HG03520 (cell line): ENCODE measurements at regions not wholly inside any gene's neighbourhood (a gene's known extent, or its start where the extent isn't known, plus 50 kb on each side); places are given as distances from the start of the nearest gene placed in this dataset.

Experiments used
- ATAC-seq: cut with Tn5 transposase; IDR thresholded peaks from one replicate; pipeline ENCODE4 v1.9.1; 2021; ENCODE audit warnings: mild to moderate bottlenecking, moderate library complexity; ENCODE audit not compliant: unreplicated experiment

DNA sequence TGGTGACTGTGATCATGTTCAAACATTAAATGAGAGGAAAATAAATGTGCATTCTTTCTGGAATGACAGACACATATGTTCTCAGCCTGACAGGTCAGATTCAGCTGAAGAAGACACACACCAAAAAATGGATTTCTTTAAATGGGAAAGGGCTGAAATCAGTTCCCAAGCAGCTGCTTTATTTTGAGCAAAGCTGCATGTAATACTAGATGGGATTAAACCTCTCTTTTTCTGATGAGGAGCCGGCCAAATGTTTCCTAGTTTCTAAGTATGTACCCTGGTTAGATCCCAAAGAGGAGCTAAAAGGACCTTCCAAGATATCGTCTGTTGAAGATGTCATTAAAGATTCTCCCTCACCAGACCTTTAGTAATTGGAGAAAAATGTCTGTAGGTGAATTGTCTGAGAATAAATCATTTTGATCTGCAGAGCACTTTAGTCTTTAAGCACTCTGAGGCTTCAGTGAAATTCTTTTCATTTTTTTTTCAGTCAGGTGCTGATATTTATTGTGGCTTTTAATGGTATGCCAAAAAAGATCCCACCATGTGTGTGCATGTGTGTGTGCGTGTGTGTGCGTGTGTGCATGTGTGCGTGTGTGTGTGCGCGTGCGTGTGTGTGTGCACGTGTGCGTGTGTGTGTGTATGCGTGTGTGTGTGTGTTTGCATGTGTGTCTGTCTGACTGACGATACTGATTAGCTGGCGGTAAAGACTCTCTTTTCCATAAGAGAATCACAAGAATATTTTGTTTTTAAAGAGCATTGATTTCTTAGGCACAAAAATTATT lies 175.8 kb downstream of the IRS1 start:
- ATAC-seq: no peak

GRCh38 chr2:226622484-226622883 lies 177.1 kb downstream of the IRS1 start:
- ATAC-seq: no peak

DNA sequence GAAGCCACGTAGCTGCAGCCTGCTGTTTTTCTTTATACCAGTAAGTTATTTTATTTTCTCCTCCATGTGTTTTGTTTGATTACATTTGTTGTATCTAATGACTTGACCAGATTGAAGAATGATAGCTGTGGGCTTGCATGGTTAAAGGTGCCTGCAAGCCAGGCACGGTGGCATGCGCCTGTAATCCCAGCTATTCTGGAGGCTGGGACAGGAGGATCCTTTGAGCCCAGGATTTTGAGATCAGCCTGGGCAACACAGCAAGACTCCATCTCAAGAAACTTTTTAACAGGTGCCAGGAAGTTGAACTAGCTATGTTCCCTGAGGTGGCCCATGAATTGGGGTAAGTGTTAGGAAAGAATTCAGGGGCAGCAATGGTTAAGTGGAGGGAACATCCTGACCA lies 179.4 kb downstream of the IRS1 start:
- ATAC-seq: no peak

DNA sequence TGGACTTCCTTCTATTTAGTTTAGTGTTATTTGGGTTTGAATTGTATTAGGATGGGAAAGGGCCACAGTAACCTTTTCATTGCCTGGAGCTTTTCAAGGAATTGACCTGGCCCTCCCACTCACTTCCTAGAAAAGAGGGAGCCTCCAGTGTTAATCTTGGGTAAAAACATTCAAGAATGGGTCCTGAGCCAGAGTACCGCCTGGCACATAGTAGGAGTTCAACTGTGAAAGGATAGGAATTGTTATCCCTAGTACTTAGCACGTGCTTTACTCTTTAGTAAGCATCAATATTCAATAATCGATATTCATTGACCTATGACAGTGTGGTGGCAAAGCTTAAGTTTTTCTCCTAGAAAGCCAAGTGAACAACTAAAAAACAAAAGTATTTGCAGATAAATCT lies 179.9 kb downstream of the IRS1 start:
- ATAC-seq: no peak

GRCh38 chr2:226618875-226619605 lies 180.6 kb downstream of the IRS1 start:
- no peak for ATAC-seq

- no peak for ATAC-seq
These were observed 181.1 kb downstream of the IRS1 start for GRCh38 chr2:226618544-226618874.

GRCh38 chr2:226615891-226616290 lies 183.7 kb downstream of the IRS1 start:
- no peak for ATAC-seq

GRCh38 chr2:226611944-226612318 lies 187.7 kb downstream of the IRS1 start:
- no peak for ATAC-seq

DNA sequence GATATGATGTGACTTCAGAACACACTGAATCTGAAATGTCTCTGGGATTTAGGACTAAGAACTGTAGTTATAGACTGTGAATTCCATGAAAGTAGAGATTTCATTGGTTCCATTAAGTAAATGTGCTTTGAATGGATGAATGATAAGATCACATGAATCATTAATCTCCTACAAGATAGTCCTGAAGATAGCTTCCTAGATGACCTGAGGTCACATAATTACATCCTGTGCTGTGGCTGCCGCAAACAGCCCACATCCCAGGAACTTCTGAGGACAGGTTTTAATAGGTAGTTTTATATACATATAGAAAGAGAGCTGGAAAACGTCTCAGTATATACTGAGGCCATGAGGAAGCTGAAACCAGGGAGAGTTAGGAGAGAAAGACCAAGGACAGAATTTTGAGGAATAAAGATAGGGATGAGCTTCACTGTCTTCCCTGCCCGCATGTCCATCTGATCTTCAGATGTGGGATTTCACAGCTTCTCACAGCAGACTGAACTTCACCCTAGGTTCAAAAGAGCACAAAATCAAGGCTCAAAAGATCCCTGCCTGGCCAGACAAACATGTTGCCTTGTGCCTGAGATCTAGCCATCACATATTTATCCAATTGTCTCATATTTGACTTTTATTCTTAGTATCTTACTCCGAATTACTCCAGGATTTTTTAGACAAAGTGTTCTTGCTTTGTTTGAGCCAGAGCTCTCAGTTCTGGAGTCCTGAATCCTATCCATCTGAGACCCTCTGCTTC lies 188.2 kb downstream of the IRS1 start:
- ATAC-seq: no peak

DNA sequence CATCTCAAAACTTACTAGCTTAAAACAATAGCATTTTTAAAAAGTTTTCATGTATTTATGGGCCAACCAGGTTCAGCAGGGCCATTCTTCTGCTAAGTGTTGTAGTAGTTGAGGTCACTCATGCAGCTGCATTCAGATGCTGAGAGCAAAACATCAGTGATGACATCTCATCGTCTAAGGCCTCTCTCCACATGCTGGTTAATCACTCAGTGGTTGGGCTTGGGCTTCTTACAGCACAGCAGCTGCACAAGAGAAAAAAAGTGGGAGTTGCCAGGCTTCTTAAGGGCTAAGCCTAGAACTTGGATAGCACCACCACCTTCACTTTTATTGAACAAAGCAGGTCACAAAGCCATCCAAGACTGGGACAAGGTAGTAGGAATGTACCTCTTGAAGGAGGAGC lies 190.3 kb downstream of the IRS1 start:
- ATAC-seq: no peak

GRCh38 chr2:226608451-226608850 lies 191.2 kb downstream of the IRS1 start:
- ATAC-seq: no peak

DNA sequence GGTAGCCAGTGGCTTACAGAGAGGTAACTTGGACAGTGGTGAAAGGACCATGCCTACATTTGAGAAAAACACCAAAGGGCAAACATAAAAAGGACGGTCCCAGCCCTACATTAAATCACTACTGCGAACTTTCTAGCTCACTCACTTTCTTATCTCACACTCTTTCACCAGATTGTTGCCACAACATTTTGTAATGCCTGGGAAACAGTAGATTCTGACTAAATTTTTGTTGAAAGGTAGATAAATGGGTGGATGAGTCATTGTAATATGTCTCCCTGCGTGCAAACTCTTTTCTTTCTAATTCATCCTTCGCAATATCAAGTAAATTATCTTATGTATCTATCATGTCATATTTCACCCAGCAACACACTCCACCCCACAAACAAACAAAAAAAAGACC lies 192.2 kb downstream of the IRS1 start:
- ATAC-seq: no peak

DNA sequence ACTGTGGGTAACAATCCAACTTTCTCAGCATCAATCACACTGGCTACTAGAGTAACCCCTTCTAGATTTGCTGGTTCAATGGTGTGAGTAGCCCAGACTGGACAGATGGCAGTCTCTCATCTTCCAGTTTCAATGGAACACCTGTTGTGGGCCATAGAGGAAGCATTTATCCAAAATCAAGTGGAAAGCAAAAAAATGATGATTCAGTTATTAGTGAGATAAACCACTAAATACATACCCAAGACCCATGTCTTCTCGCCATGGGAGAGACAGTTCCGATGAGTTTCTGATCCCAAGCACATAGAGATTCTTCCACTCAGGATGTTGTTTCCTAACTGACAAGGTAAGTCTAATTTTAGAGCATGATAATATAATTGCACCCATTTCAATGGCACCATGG lies 194.0 kb downstream of the IRS1 start:
- ATAC-seq: no peak

DNA sequence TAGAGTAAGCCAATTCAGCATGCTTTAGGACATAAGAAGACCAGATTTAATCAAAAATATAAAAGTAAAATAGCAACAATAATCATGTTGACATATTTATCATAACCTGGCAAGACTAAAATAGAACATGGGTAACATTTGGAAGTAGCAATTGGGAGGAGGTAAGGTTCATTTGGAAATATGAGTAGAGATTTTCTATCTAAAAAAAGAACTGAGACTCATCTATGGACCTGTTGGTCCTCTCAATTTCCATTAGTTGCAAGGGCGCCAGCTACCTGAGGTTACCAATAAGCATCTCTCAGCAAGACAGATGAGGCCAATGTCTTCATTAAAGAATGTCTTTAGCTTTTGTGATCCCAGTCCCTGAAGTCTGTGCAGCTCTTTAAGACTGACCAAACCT lies 196.0 kb downstream of the IRS1 start:
- no peak for ATAC-seq

DNA sequence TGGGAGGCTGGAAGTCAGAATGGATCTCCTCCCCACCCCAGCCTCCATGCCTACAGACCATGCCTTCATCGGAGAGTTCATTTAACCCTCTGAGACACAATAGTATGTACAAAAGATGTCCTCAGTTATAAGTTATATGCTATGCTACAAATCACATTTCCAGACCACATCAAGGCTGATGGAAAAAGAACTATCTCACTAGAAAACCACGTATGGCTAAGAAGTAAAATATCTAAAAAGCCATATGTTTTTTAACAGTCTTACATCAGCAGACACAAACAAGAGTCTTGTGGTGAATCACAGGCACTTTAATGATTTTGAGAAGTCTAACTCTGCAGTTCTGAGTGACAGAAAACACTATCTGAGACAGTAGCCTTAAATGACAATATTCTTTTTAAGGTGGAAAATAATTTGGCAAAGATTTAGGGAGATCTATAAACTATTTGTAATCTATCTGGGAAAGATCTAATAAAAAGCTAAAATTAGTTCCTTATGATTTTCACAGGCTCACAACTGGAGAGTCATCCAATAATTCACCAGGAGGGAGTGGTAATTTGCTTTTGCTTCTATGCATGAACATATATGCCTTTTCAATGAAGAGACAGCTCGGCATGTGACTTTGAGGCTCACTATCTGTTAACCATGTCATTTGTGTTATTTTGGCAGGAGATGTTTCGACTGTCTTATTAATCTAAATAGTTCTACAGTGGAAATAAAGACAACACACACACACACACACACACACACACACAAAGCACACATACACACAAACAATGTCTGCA lies 197.5 kb downstream of the IRS1 start:
- ATAC-seq: no peak

- no peak for ATAC-seq
These were observed 198.8 kb downstream of the IRS1 start for GRCh38 chr2:226600802-226601201.

- ATAC-seq: no peak
These were observed 199.4 kb downstream of the IRS1 start for GRCh38 chr2:226600184-226600583.

GRCh38 chr2:226589043-226589442 lies 210.6 kb downstream of the IRS1 start:
- no peak for ATAC-seq

GRCh38 chr2:226585130-226585561 lies 214.5 kb downstream of the IRS1 start:
- no peak for ATAC-seq

GRCh38 chr2:226584518-226585055 lies 215.0 kb downstream of the IRS1 start:
- ATAC-seq: no peak

GRCh38 chr2:226583715-226584114 lies 215.9 kb downstream of the IRS1 start:
- ATAC-seq: no peak
